Lung (tissue), 11 donors: ENCODE measurements at regions not wholly inside any gene's neighbourhood (a gene's known extent, or its start where the extent isn't known, plus 50 kb on each side); places are given as distances from the start of the nearest gene placed in this dataset.

Experiments
- ATAC-seq: fragments of 200-7000 bp; cut with Tn5 transposase; one replicate; pipeline ENCODE4 v1.9.1; 2020; ENCODE audit warnings: moderate number of reproducible peaks; ENCODE audit not compliant: insufficient read depth, low FRiP score
- DNase-seq, 3 donors: peaks; one replicate each; pipeline ENCODE4 v3.0.0-alpha.2; 2013 to 2017
- H3K27ac ChIP-seq, 2 donors: one replicate each; pipeline ENCODE4 v1.5.1; 2013; ENCODE audit warnings: mild to moderate bottlenecking in 2 of 2, moderate library complexity in 2 of 2, control low read depth in 1 of 2, inconsistent platforms in 1 of 2, low read depth in 1 of 2, low read length in 1 of 2
- H3K27me3 ChIP-seq, 3 donors: one replicate each; pipeline ENCODE4 v1.5.1; 2013; ENCODE audit warnings: low read length in 2 of 3; ENCODE audit not compliant: control insufficient read depth in 3 of 3, insufficient read depth in 3 of 3
- H3K36me3 ChIP-seq, 4 donors: one replicate each; pipeline ENCODE4 v1.5.1; 2013; ENCODE audit warnings: low read length in 4 of 4, mild to moderate bottlenecking in 1 of 4, moderate library complexity in 1 of 4; ENCODE audit not compliant: control insufficient read depth in 4 of 4, insufficient read depth in 4 of 4
- H3K4me1 ChIP-seq, 5 donors: one replicate each; pipeline ENCODE4 v1.5.1; 2013; ENCODE audit warnings: low read length in 5 of 5, mild to moderate bottlenecking in 2 of 5, moderate library complexity in 1 of 5; ENCODE audit not compliant: control insufficient read depth in 5 of 5, insufficient read depth in 5 of 5
- H3K4me3 ChIP-seq: one replicate; pipeline ENCODE4 v1.5.1; 2013; ENCODE audit warnings: mild to moderate bottlenecking, control low read depth, moderate library complexity
- H3K9ac ChIP-seq, 2 donors: one replicate each; pipeline ENCODE4 v1.5.1; 2013; ENCODE audit warnings: low read length in 2 of 2, control low read depth in 1 of 2; ENCODE audit not compliant: insufficient read depth in 1 of 2
- H3K9me3 ChIP-seq, 4 donors: one replicate each; pipeline ENCODE4 v1.5.1; 2013; ENCODE audit warnings: low read length in 3 of 4, mild to moderate bottlenecking in 1 of 4, moderate library complexity in 1 of 4; ENCODE audit not compliant: control insufficient read depth in 4 of 4, insufficient read depth in 3 of 4
- CTCF ChIP-seq: IDR thresholded peaks from 2 replicates; pipeline ENCODE4 v1.5.1; 2012; ENCODE audit warnings: mild to moderate bottlenecking; ENCODE audit errors: control extremely low read depth, extremely low read depth
- WGBS, 2 donors: extraction: QIAGEN DNeasy Blood & Tissue Kit; methylation state at CpG; one replicate each; pipeline ENCODE4 v1.1.7; 2013; 5-methylcytosine and 5-hydroxymethylcytosine counted together
- donor health status: control.
- donor health status: control.
- donor health status: Bipolar disorder and iron deficiency.
- donor health status: healthy.
- donor health status: DM: yes; HTN: yes; CAD: no.

- TF ChIP-seq CTCF = no peak
- H3K9ac ChIP-seq = no peak overlapping the region
- no peak overlapping the region for H3K4me3 ChIP-seq
- no peak overlapping the region for H3K27ac ChIP-seq
- ATAC-seq = no peak
- DNase-seq = no peak
- no peaks in the 10 kb centered on the region for H3K27me3 ChIP-seq
- H3K4me1 ChIP-seq = no peaks in the 10 kb centered on the region
- H3K36me3 ChIP-seq = no peaks in the 10 kb centered on the region
- 86 to 93% methylated on average over 3 of the region's 3 CpGs for WGBS, 2 donors
- peaks cover 0 to 2% (median 0%) of the 10 kb centered on the region in 4 donors for H3K9me3 ChIP-seq
Measured at GRCh38 chr4:111812114-111812513, 333.1 kb upstream of the FAM241A start.

GRCh38 chr4:111812760-111813159, 332.5 kb upstream of the FAM241A start:
- Histone ChIP-seq H3K4me1 (no peaks in the 10 kb centered on the region), H3K9ac (no peak overlapping the region), H3K4me3 (no peak overlapping the region), H3K27me3 (no peaks in the 10 kb centered on the region), H3K27ac (no peak overlapping the region), H3K36me3 (no peaks in the 10 kb centered on the region), H3K9me3 (peaks cover 0 to 6% (median 0%) of the 10 kb centered on the region in 4 donors)
- no peak for TF ChIP-seq CTCF
- DNase-seq = no peak
- 68 to 81% methylated on average over 1 of the region's 1 CpG for WGBS, 2 donors
- ATAC-seq = no peak

GRCh38 chr4:111813555-111814140, 331.6 kb upstream of the FAM241A start:
- DNase-seq = no peak
- H3K4me3 ChIP-seq = no peak overlapping the region
- no peak for ATAC-seq
- H3K4me1 ChIP-seq = no peaks in the 10 kb centered on the region
- no peaks in the 10 kb centered on the region for H3K27me3 ChIP-seq
- H3K9ac ChIP-seq = no peak overlapping the region
- H3K9me3 ChIP-seq = peaks cover 0 to 6% (median 0%) of the 10 kb centered on the region in 4 donors
- TF ChIP-seq CTCF = no peak
- 43 to 65% methylated on average over 3 of the region's 3 CpGs for WGBS, 2 donors
- no peaks in the 10 kb centered on the region for H3K36me3 ChIP-seq
- H3K27ac ChIP-seq = no peak overlapping the region

- Histone ChIP-seq H3K9me3 (peaks cover 0 to 6% (median 0%) of the 10 kb centered on the region in 4 donors), H3K36me3 (no peaks in the 10 kb centered on the region), H3K27me3 (no peaks in the 10 kb centered on the region), H3K9ac (no peak overlapping the region), H3K27ac (no peak overlapping the region), H3K4me1 (no peaks in the 10 kb centered on the region), H3K4me3 (no peak overlapping the region)
- DNase-seq (no peak), ATAC-seq (no peak)
- 56 to 58% methylated on average over 6 of the region's 6 CpGs for WGBS, 2 donors
- TF ChIP-seq CTCF = no peak
Measured at GRCh38 chr4:111814961-111815360, 330.3 kb upstream of the FAM241A start.
